GM12801 (cell line): ENCODE measurements at regions not wholly inside any gene's neighbourhood (a gene's known extent, or its start where the extent isn't known, plus 50 kb on each side); places are given as distances from the start of the nearest gene placed in this dataset.

Source experiments
- TF ChIP-seq, protein P1 (sequence below): IDR thresholded peaks from one replicate; pipeline ENCODE4 v1.5.1; 2011; ENCODE audit warnings: control low read depth; ENCODE audit not compliant: insufficient read length; ENCODE audit errors: extremely low read depth

DNA sequence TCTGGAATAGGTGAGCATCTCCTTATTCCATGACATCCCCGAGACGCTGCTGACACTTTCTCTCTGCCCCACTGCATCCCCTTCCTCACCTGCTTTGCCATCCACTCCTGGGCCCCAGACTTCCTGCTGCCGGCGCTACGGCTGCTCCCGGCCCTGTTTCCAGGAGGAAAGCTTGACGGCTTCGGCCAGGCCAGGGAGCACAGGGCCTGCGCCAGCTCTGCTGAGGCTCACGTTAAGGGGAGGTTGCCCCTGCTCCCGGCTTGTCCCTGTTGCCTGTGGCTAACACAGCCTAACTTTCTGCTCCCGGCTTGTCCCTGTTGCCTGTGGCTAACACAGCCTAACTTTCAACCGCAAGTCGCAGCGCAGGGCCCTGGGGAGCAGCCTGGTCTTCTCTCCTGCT is 177.3 kb upstream of the RGMA start:
- TF ChIP-seq, protein P1, sequence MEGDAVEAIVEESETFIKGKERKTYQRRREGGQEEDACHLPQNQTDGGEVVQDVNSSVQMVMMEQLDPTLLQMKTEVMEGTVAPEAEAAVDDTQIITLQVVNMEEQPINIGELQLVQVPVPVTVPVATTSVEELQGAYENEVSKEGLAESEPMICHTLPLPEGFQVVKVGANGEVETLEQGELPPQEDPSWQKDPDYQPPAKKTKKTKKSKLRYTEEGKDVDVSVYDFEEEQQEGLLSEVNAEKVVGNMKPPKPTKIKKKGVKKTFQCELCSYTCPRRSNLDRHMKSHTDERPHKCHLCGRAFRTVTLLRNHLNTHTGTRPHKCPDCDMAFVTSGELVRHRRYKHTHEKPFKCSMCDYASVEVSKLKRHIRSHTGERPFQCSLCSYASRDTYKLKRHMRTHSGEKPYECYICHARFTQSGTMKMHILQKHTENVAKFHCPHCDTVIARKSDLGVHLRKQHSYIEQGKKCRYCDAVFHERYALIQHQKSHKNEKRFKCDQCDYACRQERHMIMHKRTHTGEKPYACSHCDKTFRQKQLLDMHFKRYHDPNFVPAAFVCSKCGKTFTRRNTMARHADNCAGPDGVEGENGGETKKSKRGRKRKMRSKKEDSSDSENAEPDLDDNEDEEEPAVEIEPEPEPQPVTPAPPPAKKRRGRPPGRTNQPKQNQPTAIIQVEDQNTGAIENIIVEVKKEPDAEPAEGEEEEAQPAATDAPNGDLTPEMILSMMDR, result no peak

DNA sequence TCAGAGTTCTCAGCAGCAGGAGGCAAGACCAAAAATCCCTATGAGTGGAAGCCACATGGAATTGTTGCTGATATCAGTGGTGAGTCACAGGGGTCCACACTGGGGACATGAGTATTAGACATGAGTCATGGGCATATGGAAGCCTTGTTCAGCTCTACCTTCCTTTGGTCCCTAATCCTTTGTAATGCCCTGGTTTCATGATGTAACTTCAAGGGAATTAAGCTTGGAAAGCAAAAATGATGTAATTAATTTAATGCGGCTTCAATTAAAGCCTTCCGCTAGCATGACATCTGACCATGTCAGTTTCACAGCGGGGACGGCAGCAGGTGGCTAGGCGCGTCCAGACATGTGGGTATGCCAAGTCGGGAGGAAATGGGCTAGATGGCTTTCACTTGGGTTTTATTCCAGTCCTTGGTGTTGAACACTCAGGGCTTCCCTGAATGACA is 176.1 kb upstream of the RGMA start:
- TF ChIP-seq, protein P1, result no peak

DNA sequence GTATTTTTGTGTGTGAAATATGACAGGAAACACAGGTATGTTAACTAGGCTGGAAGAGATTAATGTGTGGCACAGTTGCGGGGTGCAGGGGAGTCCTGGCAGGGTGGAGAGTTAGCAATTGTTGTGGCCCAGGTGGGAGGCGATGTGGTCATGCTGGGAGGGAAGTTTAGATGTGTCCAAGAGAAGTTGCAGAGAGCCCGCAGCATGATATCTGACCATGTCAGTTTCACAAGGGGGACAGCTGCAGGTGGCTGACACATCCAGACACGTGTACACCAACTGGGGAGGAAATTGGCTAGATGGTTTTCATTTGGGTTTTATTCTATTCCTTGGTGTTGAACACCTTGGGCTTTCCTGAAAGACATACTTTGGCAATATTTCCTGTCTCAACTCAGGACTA is 172.8 kb upstream of the RGMA start:
- TF ChIP-seq, protein P1, result no peak

DNA sequence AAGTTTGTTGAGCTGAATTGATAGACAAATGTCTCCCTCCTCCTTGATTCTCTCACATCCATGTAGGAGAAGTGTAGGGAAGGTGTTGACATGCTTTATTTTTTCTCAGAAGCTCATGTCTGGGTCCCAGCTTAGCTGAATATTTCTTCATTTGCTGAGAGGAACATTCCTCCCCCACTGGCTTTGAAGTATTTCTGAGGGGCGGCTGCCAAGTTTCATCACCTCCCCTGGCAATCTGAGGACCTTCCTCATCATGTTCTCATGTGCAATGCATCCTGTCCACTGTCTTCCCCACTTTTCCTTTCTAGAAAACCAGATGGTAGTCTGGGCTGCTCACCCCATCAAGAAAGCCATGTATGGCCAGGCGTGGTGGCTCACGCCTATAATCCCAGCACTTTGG is 168.9 kb upstream of the RGMA start:
- TF ChIP-seq, protein P1, result no peak

DNA sequence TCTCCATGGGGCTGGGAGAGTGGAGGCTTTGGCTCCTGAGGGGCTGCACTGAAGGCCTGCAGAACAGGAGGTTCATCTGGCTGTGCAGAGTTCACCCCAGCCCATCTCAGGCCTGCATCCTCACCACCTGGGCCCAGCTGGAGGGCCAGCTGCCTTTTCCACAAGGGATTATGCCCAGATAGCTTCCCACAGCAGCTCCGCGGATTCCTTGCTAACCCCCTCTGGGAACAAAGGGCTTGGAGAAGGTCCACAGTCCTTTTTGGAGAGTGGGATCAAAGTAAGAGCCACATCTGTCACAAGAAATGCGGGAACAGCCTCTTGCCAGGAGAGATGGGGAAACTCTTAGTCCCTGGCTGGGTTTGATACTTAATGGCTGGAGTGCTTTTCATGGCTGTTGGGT is 164.7 kb upstream of the RGMA start:
- TF ChIP-seq, protein P1, result no peak

DNA sequence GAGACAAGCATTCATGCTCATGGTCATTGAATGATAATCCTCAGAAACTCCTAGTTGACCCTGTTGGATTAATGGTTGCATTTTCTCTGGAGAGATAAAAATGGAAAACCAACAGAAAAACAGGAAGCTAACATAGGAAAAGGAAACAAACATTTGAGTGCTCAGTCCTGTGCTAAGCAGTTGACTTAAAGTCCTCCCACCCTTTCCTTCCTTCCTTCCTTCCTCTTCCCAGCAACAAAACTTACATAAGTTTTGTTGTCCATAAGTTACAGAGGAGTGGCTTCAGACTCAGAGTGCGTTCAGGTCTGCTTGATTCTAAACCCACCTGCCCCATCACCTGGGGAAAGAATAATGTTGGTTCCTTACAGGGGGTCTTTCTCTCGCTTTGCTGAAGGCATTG is 163.8 kb upstream of the RGMA start:
- TF ChIP-seq, protein P1, result no peak

DNA sequence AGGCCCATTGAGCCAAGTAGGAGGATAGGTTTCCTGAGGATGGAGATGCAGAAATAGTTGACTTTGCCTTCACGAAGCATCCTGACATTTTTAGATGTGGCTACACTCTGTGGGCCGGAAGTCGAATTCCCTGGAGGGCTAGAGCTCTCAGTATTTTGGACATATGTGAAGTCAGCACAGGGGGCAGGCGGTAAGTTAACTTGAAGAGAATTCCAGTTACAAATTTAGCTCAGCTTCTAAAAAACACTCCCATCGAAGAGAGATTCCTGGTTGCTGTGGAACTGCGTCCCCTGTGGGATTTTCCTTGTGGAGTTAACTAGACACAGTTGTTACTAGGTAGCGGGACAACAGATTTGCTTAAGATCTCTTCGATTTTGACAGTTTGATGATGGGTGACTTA is 161.9 kb upstream of the RGMA start:
- TF ChIP-seq, protein P1, result no peak

DNA sequence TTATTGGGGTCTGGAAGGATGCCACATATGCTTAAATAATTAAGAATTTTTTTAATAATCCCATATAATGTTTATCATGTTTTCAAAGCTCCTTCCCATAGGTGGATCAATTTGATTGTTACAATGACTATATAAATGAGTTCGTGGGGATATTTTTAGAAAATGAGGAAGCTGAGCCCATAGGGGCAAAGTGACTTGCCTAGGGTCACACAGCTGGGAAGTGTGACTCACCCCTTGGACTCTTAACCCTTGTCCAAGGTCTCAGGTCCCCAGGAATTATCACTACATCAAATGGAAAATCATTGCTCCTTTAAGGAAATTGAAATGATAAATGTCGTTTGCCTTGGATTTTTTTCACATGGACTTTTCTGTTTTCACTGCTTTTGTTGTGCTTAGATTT is 161.2 kb upstream of the RGMA start:
- TF ChIP-seq, protein P1, result no peak
